ENCODE measurements at regions not wholly inside any gene's neighbourhood (a gene's known extent, or its start where the extent isn't known, plus 50 kb on each side); places are given as distances from the start of the nearest gene placed in this dataset.

DNA sequence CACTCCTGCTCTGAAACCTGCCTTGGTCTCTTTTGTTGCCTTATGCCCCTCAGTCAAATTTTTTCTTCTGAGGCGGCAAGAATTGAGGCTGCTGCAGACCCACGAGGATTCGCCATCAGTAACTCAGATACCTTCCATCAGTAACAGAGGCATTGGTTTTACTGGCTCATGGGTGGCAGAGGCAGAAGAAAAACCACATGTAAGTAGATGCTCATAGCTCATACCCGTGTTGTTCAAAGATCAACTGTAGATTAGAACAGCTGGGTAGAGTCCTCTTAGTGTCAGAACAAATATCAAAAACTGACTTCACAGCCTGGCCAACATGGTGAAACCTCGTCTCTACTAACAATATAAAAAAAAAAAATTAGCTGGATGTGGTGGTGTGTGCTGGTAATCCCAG lies 598.0 kb upstream of the SOX11 start:
- TF ChIP-seq CTCF (IDR thresholded peaks at IDR 0.05) = no peak
- no peak for TF ChIP-seq POLR2A (IDR thresholded peaks at IDR 0.05)

Data from lower leg skin (tissue), 3 donors.